OCI-LY7 (cell line): ENCODE measurements at regions not wholly inside any gene's neighbourhood (a gene's known extent, or its start where the extent isn't known, plus 50 kb on each side); places are given as distances from the start of the nearest gene placed in this dataset.

Experiments used
- BruUV-seq: library from RNA; stranded (reverse); fragments of 400-500 nt; replicated peaks from 2 replicates; lab custom pipeline; 2021; lab: Mats Ljungman, UMichigan
- CTCF ChIA-PET: fragments of 300-600 bp; sonication (Branson Sonifier 250); formaldehyde crosslinking; loops from one replicate; lab custom pipeline; 2022; ENCODE audit warnings: antibody characterized with exemption; ENCODE audit not compliant: unreplicated experiment; lab: Charles Lee
- POLR2A ChIA-PET: fragments of 300-600 bp; sonication (Branson Sonifier 250); formaldehyde crosslinking; loops from one replicate; lab custom pipeline; 2022; ENCODE audit warnings: antibody characterized with exemption; lab: Charles Lee
- DNase-seq: peaks from one replicate; pipeline ENCODE4 v3.0.0-alpha.2; 2015; ENCODE audit warnings: low spot score
- H2AFZ ChIP-seq: fragments of 200-600 bp; sonication (generic), shearing (Covaris generic); 2 replicates; pipeline ENCODE4 v1.6.1; 2014; ENCODE audit warnings: mild to moderate bottlenecking, antibody characterized with exemption, low read length, moderate library complexity
- H3K27ac ChIP-seq: fragments of 200-600 bp; sonication (generic); 2 replicates; pipeline ENCODE4 v1.5.1; 2014; ENCODE audit warnings: mixed run types, low read depth, mild to moderate bottlenecking, moderate library complexity, low read length, inconsistent platforms; ENCODE audit not compliant: poor library complexity, severe bottlenecking
- H3K36me3 ChIP-seq: fragments of 200-600 bp; sonication (generic); 2 replicates; pipeline ENCODE4 v1.6.1; 2014; ENCODE audit warnings: mild to moderate bottlenecking, antibody characterized with exemption, low read length, moderate library complexity, mixed read lengths; ENCODE audit not compliant: insufficient read depth
- H3K4me1 ChIP-seq: fragments of 200-600 bp; sonication (generic); 2 replicates; pipeline ENCODE4 v1.5.1; 2014; ENCODE audit warnings: mild to moderate bottlenecking, low read length; ENCODE audit not compliant: insufficient read depth, poor library complexity, severe bottlenecking
- H3K4me2 ChIP-seq: fragments of 200-600 bp; sonication (generic); 2 replicates; pipeline ENCODE4 v1.6.1; 2014; ENCODE audit warnings: mild to moderate bottlenecking, low read length
- H3K4me3 ChIP-seq: fragments of 200-600 bp; sonication (generic); 2 replicates; pipeline ENCODE4 v1.5.1; 2014; ENCODE audit warnings: mild to moderate bottlenecking, low read depth, low read length; ENCODE audit not compliant: poor library complexity, severe bottlenecking
- H3K79me2 ChIP-seq: fragments of 200-600 bp; sonication (generic); 2 replicates; pipeline ENCODE4 v1.6.1; 2016; ENCODE audit warnings: low read depth, mild to moderate bottlenecking, low read length, moderate library complexity, mixed read lengths; ENCODE audit not compliant: insufficient read depth
- H3K9me2 ChIP-seq: fragments of 200-600 bp; sonication (generic); 2 replicates; pipeline ENCODE4 v1.6.1; 2016; ENCODE audit warnings: mild to moderate bottlenecking, low read length, mixed read lengths; ENCODE audit not compliant: insufficient read depth
- H3K9me3 ChIP-seq: fragments of 200-600 bp; sonication (generic); 2 replicates; pipeline ENCODE4 v1.6.1; 2014; ENCODE audit warnings: mild to moderate bottlenecking, mixed run types, low read length, mixed read lengths
- H4K20me1 ChIP-seq: fragments of 200-600 bp; sonication (generic); 2 replicates; pipeline ENCODE4 v1.6.1; 2014; ENCODE audit warnings: mild to moderate bottlenecking, antibody characterized with exemption, low read length, moderate library complexity, mixed read lengths; ENCODE audit not compliant: insufficient read depth
- EZH2phosphoT487 ChIP-seq: fragments of 200-600 bp; sonication (generic); IDR thresholded peaks from 2 replicates; pipeline ENCODE4 v1.6.1; 2018; ENCODE audit warnings: low read depth, borderline replicate concordance, mild to moderate bottlenecking, mixed run types, antibody characterized with exemption, low read length, moderate library complexity, mixed read lengths
- intact Hi-C: fragments of 100-400 bp; cut with micrococcal nuclease; formaldehyde crosslinking; loops from one replicate; pipeline ENCODE4 v1.10.0; 2022; ENCODE audit not compliant: unreplicated experiment
- TF ChIP-seq, protein P1 (sequence below): fragments of 200-600 bp; sonication (generic); conservative IDR thresholded peaks from 2 replicates; pipeline ENCODE4 v1.5.1; 2014; ENCODE audit warnings: mild to moderate bottlenecking, antibody characterized with exemption, low read length, moderate library complexity, mixed read lengths

DNA sequence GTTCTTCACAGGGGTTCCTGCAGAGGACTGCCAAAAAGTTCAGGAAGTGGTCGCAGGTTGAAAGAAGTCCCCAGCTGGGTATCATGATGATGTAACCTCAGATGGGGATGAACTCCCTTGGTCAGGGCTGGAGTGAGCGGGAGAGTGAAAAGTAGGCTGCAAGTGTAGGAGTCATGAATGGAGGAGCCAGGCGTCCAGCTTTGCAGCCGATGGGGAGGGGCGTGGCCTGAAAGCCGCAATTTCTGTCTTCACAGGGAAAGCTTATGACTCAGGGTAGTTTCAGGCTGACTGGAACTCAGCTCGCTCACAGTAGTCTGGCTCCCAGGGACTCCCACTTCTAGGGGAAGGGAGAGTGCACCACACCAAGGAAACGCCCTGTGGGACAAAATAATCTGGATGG, 70.0 kb upstream of the HS3ST3A1 start:
- H2AFZ ChIP-seq = no peak overlapping the region
- H3K36me3 ChIP-seq = no peaks in the 10 kb centered on the region
- no TSS peak for BruUV-seq

DNA sequence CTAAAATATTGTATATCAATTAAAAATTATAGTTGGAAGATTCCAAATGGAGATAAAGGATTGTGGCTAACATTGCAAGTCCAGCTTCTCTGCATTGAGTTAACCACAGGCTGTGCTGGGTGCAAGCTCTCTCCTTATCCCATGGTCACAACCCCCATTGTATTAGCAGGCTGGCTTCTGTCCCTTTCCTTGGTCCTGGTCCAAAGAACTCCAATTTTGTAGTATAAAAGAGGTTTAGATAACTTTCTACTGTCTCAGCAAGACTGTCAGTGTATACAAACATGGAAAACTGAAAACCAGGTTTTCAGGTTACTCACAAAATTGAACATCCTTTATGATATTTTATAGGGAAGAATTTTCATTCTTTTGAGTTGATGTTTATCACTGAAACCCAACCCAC, 76.6 kb upstream of the HS3ST3A1 start:
- DNase-seq = no peak
- POLR2A ChIA-PET = interaction anchor here (0.7 kb wide), 1 partner anchor 12 kb away, joined by 3 read pairs; no protein-coding TSS in a partner anchor

More for the DNA sequence above, 70.0 kb upstream of the HS3ST3A1 start:
- H4K20me1 ChIP-seq = no peaks in the 10 kb centered on the region
- H3K79me2 ChIP-seq = no peaks in the 10 kb centered on the region
- ChIA-PET POLR2A (no interaction called here), CTCF (no interaction called here)
- peaks cover 9% of the 10 kb centered on the region; the same call in 1 of the 2 replicates for H3K9me3 ChIP-seq
- intact Hi-C loops = no loop called here
- no peak overlapping the region for H3K4me3 ChIP-seq
- no peak for TF ChIP-seq EZH2phosphoT487
- TF ChIP-seq, protein P1, sequence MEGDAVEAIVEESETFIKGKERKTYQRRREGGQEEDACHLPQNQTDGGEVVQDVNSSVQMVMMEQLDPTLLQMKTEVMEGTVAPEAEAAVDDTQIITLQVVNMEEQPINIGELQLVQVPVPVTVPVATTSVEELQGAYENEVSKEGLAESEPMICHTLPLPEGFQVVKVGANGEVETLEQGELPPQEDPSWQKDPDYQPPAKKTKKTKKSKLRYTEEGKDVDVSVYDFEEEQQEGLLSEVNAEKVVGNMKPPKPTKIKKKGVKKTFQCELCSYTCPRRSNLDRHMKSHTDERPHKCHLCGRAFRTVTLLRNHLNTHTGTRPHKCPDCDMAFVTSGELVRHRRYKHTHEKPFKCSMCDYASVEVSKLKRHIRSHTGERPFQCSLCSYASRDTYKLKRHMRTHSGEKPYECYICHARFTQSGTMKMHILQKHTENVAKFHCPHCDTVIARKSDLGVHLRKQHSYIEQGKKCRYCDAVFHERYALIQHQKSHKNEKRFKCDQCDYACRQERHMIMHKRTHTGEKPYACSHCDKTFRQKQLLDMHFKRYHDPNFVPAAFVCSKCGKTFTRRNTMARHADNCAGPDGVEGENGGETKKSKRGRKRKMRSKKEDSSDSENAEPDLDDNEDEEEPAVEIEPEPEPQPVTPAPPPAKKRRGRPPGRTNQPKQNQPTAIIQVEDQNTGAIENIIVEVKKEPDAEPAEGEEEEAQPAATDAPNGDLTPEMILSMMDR = no peak
- no peak overlapping the region for H3K27ac ChIP-seq
- DNase-seq = no peak
- H3K9me2 ChIP-seq = no peaks in the 10 kb centered on the region
- H3K4me2 ChIP-seq = no peak overlapping the region
- H3K4me1 ChIP-seq = no peaks in the 10 kb centered on the region

DNA sequence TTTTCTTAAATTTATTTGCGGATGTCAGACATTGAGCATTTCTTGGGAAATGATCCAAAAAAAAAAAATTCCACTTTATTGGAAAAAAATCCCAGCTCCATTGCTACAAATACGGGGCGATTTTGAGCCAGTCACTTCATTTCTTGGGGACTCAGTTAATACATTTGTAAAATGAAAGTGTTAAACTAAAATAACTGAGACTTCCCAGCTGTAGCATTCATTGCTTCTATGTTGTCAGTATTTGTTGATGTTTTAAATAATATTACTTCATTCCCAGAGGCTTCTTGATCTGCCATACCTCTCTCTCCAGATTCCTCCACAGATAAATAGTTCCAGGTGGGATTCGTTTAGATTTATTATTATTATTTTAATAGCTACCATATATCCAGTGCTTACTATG, 77.1 kb upstream of the HS3ST3A1 start:
- Histone ChIP-seq H3K79me2 (no peaks in the 10 kb centered on the region), H3K9me3 (no peaks in the 10 kb centered on the region), H3K4me1 (no peaks in the 10 kb centered on the region), H2AFZ (no peak overlapping the region), H3K36me3 (no peaks in the 10 kb centered on the region), H3K4me2 (no peak overlapping the region), H4K20me1 (no peaks in the 10 kb centered on the region), H3K9me2 (no peaks in the 10 kb centered on the region), H3K27ac (no peak overlapping the region), H3K4me3 (no peak overlapping the region)
- ChIA-PET CTCF (no interaction called here), POLR2A (interaction anchor here (0.7 kb wide), 1 partner anchor 12 kb away, joined by 3 read pairs; no protein-coding TSS in a partner anchor)
- no peak for DNase-seq
- TF ChIP-seq, protein P1 = no peak
- TF ChIP-seq EZH2phosphoT487 = no peak
- intact Hi-C loops = no loop called here
- BruUV-seq = no TSS peak

More for the DNA sequence above, 76.6 kb upstream of the HS3ST3A1 start:
- H3K36me3 ChIP-seq = no peaks in the 10 kb centered on the region
- no peak overlapping the region for H3K4me2 ChIP-seq
- no TSS peak for BruUV-seq
- no peaks in the 10 kb centered on the region for H3K4me1 ChIP-seq
- no peak overlapping the region for H2AFZ ChIP-seq
- TF ChIP-seq, protein P1 = no peak
- TF ChIP-seq EZH2phosphoT487 = no peak
- no peaks in the 10 kb centered on the region for H3K9me3 ChIP-seq
- intact Hi-C loops = no loop called here
- H3K9me2 ChIP-seq = no peaks in the 10 kb centered on the region
- H3K27ac ChIP-seq = no peak overlapping the region
- no peaks in the 10 kb centered on the region for H3K79me2 ChIP-seq
- no peak overlapping the region for H3K4me3 ChIP-seq
- no peaks in the 10 kb centered on the region for H4K20me1 ChIP-seq
- CTCF ChIA-PET = no interaction called here
